GM12864 (cell line): ENCODE measurements at regions not wholly inside any gene's neighbourhood (a gene's known extent, or its start where the extent isn't known, plus 50 kb on each side); places are given as distances from the start of the nearest gene placed in this dataset.
"Not testable (repeated sequence)": the region's sequence is repeated elsewhere in the genome, so short reads cannot be mapped to it uniquely, and the experiment has no call there.

Source experiments
- DNase-seq: peaks from one replicate; pipeline ENCODE4 v3.0.0-alpha.2; 2011; ENCODE audit warnings: low read depth
- H3K4me3 ChIP-seq: 2 replicates; pipeline ENCODE4 v1.5.1; 2011; ENCODE audit warnings: mild to moderate bottlenecking, low read depth, low read length, control low read depth
- CTCF ChIP-seq: IDR thresholded peaks from 2 replicates; pipeline ENCODE4 v1.5.1; 2011; ENCODE audit warnings: low read depth, mild to moderate bottlenecking, moderate library complexity, low read length, control low read depth, inconsistent platforms; ENCODE audit errors: missing control alignments

GRCh38 chr7:49497471-49497870 lies 276.0 kb upstream of the VWC2 start:
- no peak overlapping the region for H3K4me3 ChIP-seq
- no peak for TF ChIP-seq CTCF
- no peak for DNase-seq

- H3K4me3 ChIP-seq: no peak overlapping the region
- DNase-seq: no peak
- TF ChIP-seq CTCF: no peak
Observed at GRCh38 chr7:49500741-49501140, 272.7 kb upstream of the VWC2 start.

- H3K4me3 ChIP-seq, DNase-seq: not testable (repeated sequence)
Observed at GRCh38 chr7:49507206-49507605, 266.2 kb upstream of the VWC2 start.

GRCh38 chr7:49513911-49514310 lies 259.5 kb upstream of the VWC2 start:
- no peak for DNase-seq
- no peak for TF ChIP-seq CTCF
- no peak overlapping the region for H3K4me3 ChIP-seq

- no peak for DNase-seq
- no peak for TF ChIP-seq CTCF
- H3K4me3 ChIP-seq: no peak overlapping the region
Observed at GRCh38 chr7:49520951-49521350, 252.5 kb upstream of the VWC2 start.

- no peak for TF ChIP-seq CTCF
- DNase-seq: no peak
- H3K4me3 ChIP-seq: no peak overlapping the region
Observed at GRCh38 chr7:49522111-49522510, 251.3 kb upstream of the VWC2 start.

GRCh38 chr7:49523870-49524269 lies 249.6 kb upstream of the VWC2 start:
- TF ChIP-seq CTCF: no peak
- no peak overlapping the region for H3K4me3 ChIP-seq
- DNase-seq: no peak

GRCh38 chr7:49527182-49527581 lies 246.3 kb upstream of the VWC2 start:
- TF ChIP-seq CTCF: no peak
- no peak for DNase-seq
- H3K4me3 ChIP-seq: no peak overlapping the region
